Calu3 (cell line): ENCODE measurements at regions not wholly inside any gene's neighbourhood (a gene's known extent, or its start where the extent isn't known, plus 50 kb on each side); places are given as distances from the start of the nearest gene placed in this dataset.
"Not testable (repeated sequence)": the region's sequence is repeated elsewhere in the genome, so short reads cannot be mapped to it uniquely, and the experiment has no call there.

ENCODE experiments used
- BruUV-seq: library from RNA; stranded (reverse); fragments of 400-500 nt; replicated peaks from 2 replicates; lab custom pipeline; 2021; lab: Mats Ljungman, UMichigan
- CTCF ChIA-PET: fragments of 300-600 bp; sonication (Branson Sonifier 250); formaldehyde crosslinking; loops from one replicate; lab custom pipeline; 2022; ENCODE audit warnings: antibody characterized with exemption; lab: Charles Lee
- DNase-seq: peaks from one replicate; pipeline ENCODE4 v3.0.0; 2022
- H3K27ac Mint-ChIP-seq: one replicate; pipeline ENCODE4 v1.8.0; 2022; ENCODE audit warnings: mixed read lengths; ENCODE audit not compliant: unreplicated experiment
- H3K27me3 Mint-ChIP-seq: one replicate; pipeline ENCODE4 v1.8.0; 2022; ENCODE audit warnings: mixed read lengths; ENCODE audit not compliant: unreplicated experiment
- H3K36me3 Mint-ChIP-seq: one replicate; pipeline ENCODE4 v1.8.0; 2022; ENCODE audit warnings: mild to moderate bottlenecking, moderate library complexity, mixed read lengths; ENCODE audit not compliant: insufficient read depth, unreplicated experiment
- H3K4me1 Mint-ChIP-seq: one replicate; pipeline ENCODE4 v1.8.0; 2022; ENCODE audit warnings: mild to moderate bottlenecking, low read depth, mixed read lengths; ENCODE audit not compliant: unreplicated experiment
- H3K4me3 Mint-ChIP-seq: one replicate; pipeline ENCODE4 v1.8.0; 2022; ENCODE audit warnings: mild to moderate bottlenecking, low read depth, moderate library complexity, mixed read lengths; ENCODE audit not compliant: unreplicated experiment
- H3K9me3 Mint-ChIP-seq: one replicate; pipeline ENCODE4 v1.8.0; 2022; ENCODE audit warnings: low read depth, mixed read lengths; ENCODE audit not compliant: unreplicated experiment
- intact Hi-C: fragments of 100-400 bp; cut with micrococcal nuclease; formaldehyde crosslinking; loops from one replicate; pipeline ENCODE4 v1.10.0; 2022; ENCODE audit not compliant: unreplicated experiment
- TF ChIP-seq, protein P1 (sequence below): fragments of 200-600 bp; IDR thresholded peaks from one replicate; pipeline ENCODE4 v1.8.0; 2022; ENCODE audit warnings: antibody characterized with exemption; ENCODE audit not compliant: unreplicated experiment

DNA sequence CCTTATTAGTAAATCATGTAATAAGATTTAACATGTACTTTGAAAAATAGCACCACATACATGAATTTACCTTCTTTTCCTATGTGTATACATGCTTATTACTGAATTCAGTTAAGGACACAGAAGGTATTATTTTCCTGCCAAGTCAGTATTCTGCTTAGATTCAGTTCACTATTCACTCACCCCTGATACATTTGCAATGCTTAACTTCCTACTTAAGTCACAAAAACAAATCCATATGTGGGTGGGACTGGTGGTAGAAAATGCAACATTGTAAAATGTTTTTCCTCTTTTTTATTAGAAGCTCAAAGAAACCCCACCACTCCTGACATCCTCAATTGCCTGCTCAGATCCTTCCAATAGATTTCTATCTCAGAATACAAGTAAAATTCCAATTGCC, 101.2 kb upstream of the VOPP1 start:
- CTCF ChIA-PET, DNase-seq, H3K36me3 Mint-ChIP-seq, H3K27me3 Mint-ChIP-seq, H3K27ac Mint-ChIP-seq, intact Hi-C loops, H3K4me3 Mint-ChIP-seq, H3K9me3 Mint-ChIP-seq, H3K4me1 Mint-ChIP-seq, BruUV-seq: not testable (repeated sequence)

DNA sequence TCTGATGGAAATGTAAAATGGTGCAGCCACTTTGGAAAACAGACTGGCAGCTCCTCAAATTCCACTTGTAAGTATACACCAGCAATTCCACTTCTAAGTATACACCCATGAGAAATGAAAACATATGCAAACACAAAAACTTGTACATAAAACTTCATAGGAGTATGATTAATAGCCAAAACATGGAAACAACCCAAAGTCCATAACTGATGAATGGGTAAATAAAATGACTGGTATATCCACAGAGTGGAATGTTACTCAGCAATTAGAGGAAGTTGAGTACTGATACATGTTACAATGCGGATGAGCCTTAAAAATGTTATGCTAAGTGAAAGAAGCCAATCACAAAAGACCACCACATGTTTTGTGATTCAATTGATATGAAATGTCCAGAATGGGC, 99.8 kb upstream of the VOPP1 start:
- H3K27ac Mint-ChIP-seq, DNase-seq, H3K4me1 Mint-ChIP-seq, CTCF ChIA-PET, H3K27me3 Mint-ChIP-seq, H3K4me3 Mint-ChIP-seq, BruUV-seq, H3K9me3 Mint-ChIP-seq, intact Hi-C loops, H3K36me3 Mint-ChIP-seq: not testable (repeated sequence)

DNA sequence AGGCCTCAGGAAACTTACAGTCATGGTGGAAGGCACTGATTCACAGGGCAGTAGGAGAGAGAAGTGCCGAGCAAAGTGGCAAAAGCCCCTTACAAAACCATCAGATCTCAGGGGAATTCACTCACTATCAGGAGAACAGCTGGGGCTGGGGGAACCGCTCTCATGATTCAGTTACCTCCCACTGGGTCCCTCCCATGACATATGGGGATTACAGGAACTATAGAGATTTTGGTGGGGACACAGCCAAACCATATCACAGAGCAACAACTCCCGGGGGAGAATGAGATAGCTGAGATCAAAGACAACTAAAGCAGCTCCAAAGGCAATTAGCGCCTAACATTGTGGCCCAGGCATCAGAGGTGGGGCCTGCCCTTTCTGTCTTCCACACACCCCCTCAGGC, 85.4 kb upstream of the VOPP1 start:
- H3K4me3 Mint-ChIP-seq = no peak overlapping the region
- intact Hi-C loops = no loop called here

GRCh38 chr7:55651057-55651456, 78.8 kb upstream of the VOPP1 start:
- Mint-ChIP-seq H3K9me3 (peaks cover 2% of the 10 kb centered on the region), H3K4me3 (no peak overlapping the region), H3K27me3 (peaks cover 13% of the 10 kb centered on the region), H3K36me3 (no peaks in the 10 kb centered on the region), H3K4me1 (no peaks in the 10 kb centered on the region), H3K27ac (no peak overlapping the region)
- DNase-seq = no peak
- no TSS peak for BruUV-seq
- TF ChIP-seq, protein P1, sequence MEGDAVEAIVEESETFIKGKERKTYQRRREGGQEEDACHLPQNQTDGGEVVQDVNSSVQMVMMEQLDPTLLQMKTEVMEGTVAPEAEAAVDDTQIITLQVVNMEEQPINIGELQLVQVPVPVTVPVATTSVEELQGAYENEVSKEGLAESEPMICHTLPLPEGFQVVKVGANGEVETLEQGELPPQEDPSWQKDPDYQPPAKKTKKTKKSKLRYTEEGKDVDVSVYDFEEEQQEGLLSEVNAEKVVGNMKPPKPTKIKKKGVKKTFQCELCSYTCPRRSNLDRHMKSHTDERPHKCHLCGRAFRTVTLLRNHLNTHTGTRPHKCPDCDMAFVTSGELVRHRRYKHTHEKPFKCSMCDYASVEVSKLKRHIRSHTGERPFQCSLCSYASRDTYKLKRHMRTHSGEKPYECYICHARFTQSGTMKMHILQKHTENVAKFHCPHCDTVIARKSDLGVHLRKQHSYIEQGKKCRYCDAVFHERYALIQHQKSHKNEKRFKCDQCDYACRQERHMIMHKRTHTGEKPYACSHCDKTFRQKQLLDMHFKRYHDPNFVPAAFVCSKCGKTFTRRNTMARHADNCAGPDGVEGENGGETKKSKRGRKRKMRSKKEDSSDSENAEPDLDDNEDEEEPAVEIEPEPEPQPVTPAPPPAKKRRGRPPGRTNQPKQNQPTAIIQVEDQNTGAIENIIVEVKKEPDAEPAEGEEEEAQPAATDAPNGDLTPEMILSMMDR = no peak
- CTCF ChIA-PET = no interaction called here
- intact Hi-C loops = no loop called here

More for the DNA sequence above, 85.4 kb upstream of the VOPP1 start:
- H3K9me3 Mint-ChIP-seq = peaks cover 2% of the 10 kb centered on the region
- H3K27me3 Mint-ChIP-seq = peaks cover 13% of the 10 kb centered on the region
- H3K4me1 Mint-ChIP-seq = no peaks in the 10 kb centered on the region
- H3K27ac Mint-ChIP-seq = no peak overlapping the region
- no TSS peak for BruUV-seq
- no peak for DNase-seq
- no peaks in the 10 kb centered on the region for H3K36me3 Mint-ChIP-seq
- CTCF ChIA-PET = no interaction called here
- TF ChIP-seq, protein P1 = no peak

DNA sequence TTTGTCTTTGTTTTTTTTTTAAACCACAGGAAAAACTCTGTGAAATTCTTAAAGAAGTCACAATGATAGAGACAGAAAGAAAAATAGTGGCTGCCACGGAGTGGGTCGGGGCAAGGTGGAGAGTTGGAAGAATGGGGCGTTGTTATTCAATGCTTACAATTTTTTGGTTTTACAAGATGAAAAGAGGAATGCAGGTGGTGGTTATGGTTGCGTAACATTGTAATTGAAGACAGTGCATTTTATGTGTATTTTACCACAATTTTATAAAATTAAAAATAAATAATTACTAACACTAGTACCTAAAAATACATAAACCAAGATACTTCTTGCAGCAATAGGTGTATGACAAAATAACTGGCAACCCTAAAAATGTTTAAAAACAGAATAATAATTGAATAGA, 76.9 kb upstream of the VOPP1 start:
- intact Hi-C loops = no loop called here
- H3K36me3 Mint-ChIP-seq = no peaks in the 10 kb centered on the region
- H3K4me3 Mint-ChIP-seq = no peak overlapping the region
- H3K27me3 Mint-ChIP-seq = peaks cover 7% of the 10 kb centered on the region
- no peaks in the 10 kb centered on the region for H3K4me1 Mint-ChIP-seq
- no peak for DNase-seq
- TF ChIP-seq, protein P1 = no peak
- no peak overlapping the region for H3K27ac Mint-ChIP-seq
- CTCF ChIA-PET = interaction anchor here (0.5 kb wide), 1 partner anchor 380 kb away, joined by 7 read pairs; no protein-coding TSS in a partner anchor
- peaks cover 2% of the 10 kb centered on the region for H3K9me3 Mint-ChIP-seq
- no TSS peak for BruUV-seq
